Prostate gland (tissue), 2 donors: ENCODE measurements at regions not wholly inside any gene's neighbourhood (a gene's known extent, or its start where the extent isn't known, plus 50 kb on each side); places are given as distances from the start of the nearest gene placed in this dataset.

Source experiments
- POLR2A ChIP-seq: fragments of 450-650 bp; IDR thresholded peaks from one replicate; pipeline ENCODE4 v1.6.1; 2016; ENCODE audit warnings: antibody characterized with exemption, mild to moderate bottlenecking
- TF ChIP-seq, protein P1 (sequence below), 4 experiments: fragments of 200-600 bp in 2 of 4; fragments of 450-650 bp in 2 of 4; sonication (generic) in 2 of 4; IDR thresholded peaks; 1 replicate in 3 of 4; 2 replicates in 1 of 4; pipeline ENCODE4 v1.5.1; 2016 to 2019; ENCODE audit warnings: antibody characterized with exemption in 4 of 4, mild to moderate bottlenecking in 2 of 4, moderate library complexity in 2 of 4

DNA sequence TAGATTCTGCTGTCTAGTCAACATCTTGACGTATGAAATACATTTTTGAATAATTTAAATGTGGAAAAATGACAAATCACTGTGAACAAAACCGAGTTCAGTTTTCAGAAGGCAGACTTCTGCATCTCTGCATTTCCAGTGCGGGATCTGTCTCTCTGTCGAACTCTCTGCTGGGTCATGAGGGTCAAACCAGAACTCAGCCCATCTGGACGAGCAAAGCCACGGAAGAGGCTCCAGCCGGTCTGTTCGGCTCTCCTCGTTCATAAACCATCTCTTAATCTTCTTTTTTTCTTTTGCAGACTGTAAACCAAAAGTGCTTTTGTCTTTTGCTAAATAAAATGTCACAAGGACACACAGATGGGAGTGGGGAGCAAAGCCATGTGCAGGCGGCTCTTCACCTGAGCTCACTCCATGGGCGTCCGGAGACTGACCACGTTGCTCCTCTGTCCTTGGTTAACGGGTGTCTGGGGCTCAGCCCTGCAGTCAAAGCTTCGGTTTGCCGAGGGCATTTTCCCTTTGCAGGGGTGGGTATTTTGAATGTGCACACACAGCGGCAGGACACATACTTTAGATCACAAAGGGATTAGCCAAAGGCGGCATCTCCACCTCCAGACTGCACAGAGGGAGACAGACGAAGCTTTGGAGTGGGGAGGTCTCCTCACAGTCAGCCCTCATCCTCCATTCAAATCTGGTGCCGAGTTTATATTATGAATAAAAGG is 737.9 kb upstream of the SALL3 start:
- TF ChIP-seq POLR2A = no peak
- TF ChIP-seq, protein P1, sequence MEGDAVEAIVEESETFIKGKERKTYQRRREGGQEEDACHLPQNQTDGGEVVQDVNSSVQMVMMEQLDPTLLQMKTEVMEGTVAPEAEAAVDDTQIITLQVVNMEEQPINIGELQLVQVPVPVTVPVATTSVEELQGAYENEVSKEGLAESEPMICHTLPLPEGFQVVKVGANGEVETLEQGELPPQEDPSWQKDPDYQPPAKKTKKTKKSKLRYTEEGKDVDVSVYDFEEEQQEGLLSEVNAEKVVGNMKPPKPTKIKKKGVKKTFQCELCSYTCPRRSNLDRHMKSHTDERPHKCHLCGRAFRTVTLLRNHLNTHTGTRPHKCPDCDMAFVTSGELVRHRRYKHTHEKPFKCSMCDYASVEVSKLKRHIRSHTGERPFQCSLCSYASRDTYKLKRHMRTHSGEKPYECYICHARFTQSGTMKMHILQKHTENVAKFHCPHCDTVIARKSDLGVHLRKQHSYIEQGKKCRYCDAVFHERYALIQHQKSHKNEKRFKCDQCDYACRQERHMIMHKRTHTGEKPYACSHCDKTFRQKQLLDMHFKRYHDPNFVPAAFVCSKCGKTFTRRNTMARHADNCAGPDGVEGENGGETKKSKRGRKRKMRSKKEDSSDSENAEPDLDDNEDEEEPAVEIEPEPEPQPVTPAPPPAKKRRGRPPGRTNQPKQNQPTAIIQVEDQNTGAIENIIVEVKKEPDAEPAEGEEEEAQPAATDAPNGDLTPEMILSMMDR (IDR thresholded peaks at IDR 0.05) = no peak
